ENCODE measurements at regions not wholly inside any gene's neighbourhood (a gene's known extent, or its start where the extent isn't known, plus 50 kb on each side); places are given as distances from the start of the nearest gene placed in this dataset.

GRCh38 chr5:33309068-33309467 is 131.7 kb upstream of the TARS1 start:
- no TSS peak for BruUV-seq (replicated peaks)
- TF ChIP-seq NFIC (IDR thresholded peaks at IDR 0.05): no peak
- TF ChIP-seq CAMTA2 (CRISPR knock-in tag; conservative IDR thresholded peaks at IDR 0.05): no peak
- no peak for TF ChIP-seq BCOR (IDR thresholded peaks at IDR 0.05)
- no peak for TF ChIP-seq ATF1 (CRISPR knock-in tag; IDR thresholded peaks at IDR 0.05)
- TF ChIP-seq ATF1 (tag; IDR thresholded peaks at IDR 0.05): no peak
- no peak for TF ChIP-seq CBX1 (IDR thresholded peaks at IDR 0.05; ENCODE audit: low read depth)
- no peak for TF ChIP-seq KDM1A (IDR thresholded peaks at IDR 0.05)
- TF ChIP-seq SMAD4 (CRISPR knock-in tag; conservative IDR thresholded peaks at IDR 0.05): no peak
- TF ChIP-seq SREBF1 (IDR thresholded peaks at IDR 0.05; ENCODE audit: borderline replicate concordance, low read depth, low read length): no peak
- no peaks in the 10 kb centered on the region for H4K20me1 ChIP-seq (replicated peaks; ENCODE audit: control insufficient read depth, insufficient read depth, low read length)
- no peak overlapping the region for H3K27ac ChIP-seq (ENCODE audit: extremely low read depth, low read depth, low read length)
- H3K4me2 ChIP-seq (ENCODE audit: insufficient read depth, low read length): no peak overlapping the region
- no peak overlapping the region for H3K9ac ChIP-seq (ENCODE audit: insufficient read depth in 1 of 2, low read depth in 2 of 2, low read length in 2 of 2)
- intact Hi-C loops (cut with micrococcal nuclease) (no loop called here), in situ Hi-C loops (cut with MboI) (no loop called here)
- no peaks in the 10 kb centered on the region for H3K36me3 ChIP-seq (ENCODE audit: control insufficient read depth, insufficient read depth, low read length)
- H3K27me3 ChIP-seq (ENCODE audit: control insufficient read depth in 2 of 2, insufficient read depth in 2 of 2, low read length in 2 of 2): no peaks in the 10 kb centered on the region
- no peaks in the 10 kb centered on the region for H3K79me2 ChIP-seq (ENCODE audit: control insufficient read depth, insufficient read depth, low read length)
- WGBS (ENCODE audit: insufficient coverage, low coverage, missing lambda C conversion rate): 0% methylated on average over 2 of the region's 2 CpGs
- no peaks in the 10 kb centered on the region for H3K4me1 ChIP-seq (replicated peaks in 1 of 2; ENCODE audit: control insufficient read depth in 2 of 2, insufficient read depth in 2 of 2, low read length in 2 of 2)
- DNase-seq (ENCODE audit: extremely low read depth in 1 of 4, low spot score in 3 of 4): no peak
- CTCF ChIA-PET (ENCODE audit: low intra/inter-chr PET ratio): no interaction called here
- FAIRE-seq: no peak
- no peaks in the 10 kb centered on the region for H3K9me3 ChIP-seq (replicated peaks; ENCODE audit: control insufficient read depth, insufficient read depth, low read depth, low read length)
- no peak for ATAC-seq
- H2AFZ ChIP-seq (ENCODE audit: low read depth, low read length): no peak overlapping the region
- POLR2A ChIA-PET: no interaction called here
- H3K4me3 ChIP-seq: no peak overlapping the region
- H3K9me1 ChIP-seq (ENCODE audit: control insufficient read depth, insufficient read depth, low read length): no peaks in the 10 kb centered on the region
